Mammary epithelial cell (primary cell): ENCODE measurements at regions not wholly inside any gene's neighbourhood (a gene's known extent, or its start where the extent isn't known, plus 50 kb on each side); places are given as distances from the start of the nearest gene placed in this dataset.

ENCODE experiments used
- CTCF ChIP-seq, 2 donors: IDR thresholded peaks in 1 of 2; conservative IDR thresholded peaks in 1 of 2; 2 replicates each; pipeline ENCODE4 v1.5.1; 2011 to 2012; ENCODE audit warnings: inconsistent platforms in 2 of 2, low read length in 2 of 2, mild to moderate bottlenecking in 2 of 2, control low read depth in 1 of 2, low read depth in 1 of 2; ENCODE audit not compliant: insufficient read depth in 1 of 2; ENCODE audit errors: extremely low read depth in 1 of 2
- EZH2 ChIP-seq: IDR thresholded peaks from 2 replicates; pipeline ENCODE4 v1.6.1; 2012; ENCODE audit warnings: low read length, inconsistent platforms, borderline replicate concordance

GRCh38 chr11:97943493-97943892 lies 1077.3 kb upstream of the CNTN5 start:
- no peak for TF ChIP-seq CTCF (conservative IDR thresholded peaks at IDR 0.05 in 1 of 2, IDR thresholded peaks at IDR 0.05 in 1 of 2; ENCODE audit: extremely low read depth in 1 of 2, insufficient read depth in 1 of 2, low read depth in 1 of 2, low read length in 2 of 2)
- TF ChIP-seq EZH2: no peak
